Panc1 (cell line): ENCODE measurements at regions not wholly inside any gene's neighbourhood (a gene's known extent, or its start where the extent isn't known, plus 50 kb on each side); places are given as distances from the start of the nearest gene placed in this dataset.

Source experiments
- ATAC-seq: fragments of 200-7000 bp; cut with Tn5 transposase; 2 replicates; pipeline ENCODE4 v1.9.1; 2020; ENCODE audit warnings: mild to moderate bottlenecking, moderate library complexity
- BruUV-seq: library from RNA; stranded (reverse); fragments of 400-500 nt; replicated peaks from 2 replicates; lab custom pipeline; 2021; lab: Mats Ljungman, UMichigan
- CTCF ChIA-PET: fragments of 300-600 bp; sonication (Branson Sonifier 250); formaldehyde crosslinking; loops from one replicate; lab custom pipeline; 2022; ENCODE audit warnings: antibody characterized with exemption; lab: Charles Lee
- POLR2A ChIA-PET: fragments of 300-600 bp; sonication (Branson Sonifier 250); formaldehyde crosslinking; loops from one replicate; lab custom pipeline; 2022; ENCODE audit warnings: antibody characterized with exemption; lab: Charles Lee
- DNase-seq: peaks from one replicate; pipeline ENCODE4 v3.0.0-alpha.2; 2010; ENCODE audit warnings: low read depth, low spot score
- H3K27ac ChIP-seq: 2 replicates; pipeline ENCODE4 v1.5.1; 2011; ENCODE audit warnings: mild to moderate bottlenecking, low read length, inconsistent platforms
- H3K27me3 ChIP-seq: fragments of 200-500 bp; sonication (Bioruptor generic); 2 replicates; pipeline ENCODE4 v1.6.0; 2014; ENCODE audit warnings: low read length, inconsistent platforms; ENCODE audit not compliant: control insufficient read depth, insufficient read depth
- H3K36me3 ChIP-seq: fragments of 200-500 bp; sonication (Bioruptor generic); 2 replicates; pipeline ENCODE4 v1.5.1; 2014; ENCODE audit warnings: inconsistent platforms, mild to moderate bottlenecking, low read length, moderate library complexity; ENCODE audit not compliant: control insufficient read depth, insufficient read depth
- H3K4me1 ChIP-seq: 2 replicates; pipeline ENCODE4 v1.5.1; 2011; ENCODE audit warnings: inconsistent platforms, mild to moderate bottlenecking, low read length, moderate library complexity; ENCODE audit not compliant: control insufficient read depth, insufficient read depth
- H3K4me3 ChIP-seq, 2 experiments: 2 replicates each; pipeline ENCODE4 v1.5.1; 2011 to 2012; ENCODE audit warnings: low read depth in 2 of 2, low read length in 2 of 2, mild to moderate bottlenecking in 2 of 2, inconsistent platforms in 1 of 2, moderate library complexity in 1 of 2
- H3K9me3 ChIP-seq: fragments of 200-500 bp; sonication (Bioruptor generic); 2 replicates; pipeline ENCODE4 v1.5.1; 2014; ENCODE audit warnings: low read depth, mild to moderate bottlenecking, inconsistent platforms, low read length, moderate library complexity; ENCODE audit not compliant: control insufficient read depth, insufficient read depth
- CTCF ChIP-seq: fragments of 450-650 bp; IDR thresholded peaks from 2 replicates; pipeline ENCODE4 v1.5.1; 2017; ENCODE audit warnings: mild to moderate bottlenecking
- POLR2AphosphoS5 ChIP-seq: IDR thresholded peaks from 2 replicates; pipeline ENCODE4 v1.6.1; 2012; ENCODE audit warnings: mild to moderate bottlenecking, low read depth, low read length, moderate library complexity
- REST ChIP-seq, 2 experiments: IDR thresholded peaks; 2 replicates each; pipeline ENCODE4 v1.6.1; 2011 to 2012; ENCODE audit warnings: low read depth in 2 of 2, control low read depth in 1 of 2, low read length in 1 of 2, mild to moderate bottlenecking in 1 of 2, moderate library complexity in 1 of 2; ENCODE audit not compliant: insufficient read depth in 1 of 2
- SIN3A ChIP-seq: IDR thresholded peaks from 2 replicates; pipeline ENCODE4 v1.6.1; 2012; ENCODE audit warnings: low read depth, mild to moderate bottlenecking, low read length, moderate library complexity, borderline replicate concordance; ENCODE audit not compliant: insufficient read depth
- TCF7L2 ChIP-seq: IDR thresholded peaks from 2 replicates; pipeline ENCODE4 v1.6.1; 2011; ENCODE audit warnings: mild to moderate bottlenecking, low read depth, low read length, inconsistent platforms
- in situ Hi-C: cut with HindIII; loops from 2 replicates; pipeline ENCODE4 v1.10.0; 2016; ENCODE audit warnings: low sequenced_read_pairs, low pct_unique_long_range_greater_than_20kb
- intact Hi-C: fragments of 100-400 bp; cut with micrococcal nuclease; formaldehyde crosslinking; loops from one replicate; pipeline ENCODE4 v1.10.0; 2022; ENCODE audit not compliant: unreplicated experiment

- DNase-seq (no peak), ATAC-seq (no peak)
- TF ChIP-seq CTCF (no peak), TCF7L2 (no peak)
- intact Hi-C loops = no loop called here
- Histone ChIP-seq H3K9me3 (no peaks in the 10 kb centered on the region), H3K4me1 (no peaks in the 10 kb centered on the region; the same call in 1 of the 2 replicates), H3K4me3 (no peak overlapping the region), H3K27me3 (no peaks in the 10 kb centered on the region), H3K36me3 (no peaks in the 10 kb centered on the region), H3K27ac (no peak overlapping the region)
- ChIA-PET CTCF (no interaction called here), POLR2A (no interaction called here)
- no TSS peak for BruUV-seq
- in situ Hi-C loops = no loop called here
Observed at GRCh38 chr16:29308644-29309546, 97.6 kb downstream of the NPIPB11 start.

GRCh38 chr16:29307598-29308507 is 98.7 kb downstream of the NPIPB11 start:
- Histone ChIP-seq H3K9me3 (no peaks in the 10 kb centered on the region), H3K4me3 (no peak overlapping the region), H3K4me1 (no peaks in the 10 kb centered on the region; the same call in 1 of the 2 replicates), H3K36me3 (no peaks in the 10 kb centered on the region), H3K27me3 (no peaks in the 10 kb centered on the region), H3K27ac (no peak overlapping the region)
- TF ChIP-seq SIN3A (no peak), CTCF (no peak), TCF7L2 (no peak), POLR2AphosphoS5 (no peak), REST (IDR thresholded peaks at IDR 0.05; ENCODE audit: insufficient read depth in 1 of 2, low read depth in 2 of 2, low read length in 1 of 2) (no peak)
- DNase-seq (no peak), ATAC-seq (peak; percentile 36)
- ChIA-PET CTCF (no interaction called here), POLR2A (no interaction called here)
- in situ Hi-C loops = no loop called here
- intact Hi-C loops = no loop called here
- no TSS peak for BruUV-seq
